Anterior cingulate cortex (tissue), 58 donors: ENCODE measurements at regions not wholly inside any gene's neighbourhood (a gene's known extent, or its start where the extent isn't known, plus 50 kb on each side); places are given as distances from the start of the nearest gene placed in this dataset.

Experiments
- DNase-seq, 58 donors: peaks; one replicate each; lab custom pipeline; 2025; lab: John Stamatoyannopoulos, UW

- no peak for DNase-seq
Measured at GRCh38 chr12:63321373-63321772, 170.4 kb upstream of the AVPR1A start.

- DNase-seq: no peak
Measured at GRCh38 chr12:63319936-63320633, 169.1 kb upstream of the AVPR1A start.

- peak in 2 of 58 donors; percentile 4 to 25 for DNase-seq
Measured at GRCh38 chr12:63319386-63319785, 168.4 kb upstream of the AVPR1A start.

- DNase-seq: no peak
Measured at GRCh38 chr12:63318933-63319332, 167.9 kb upstream of the AVPR1A start.

GRCh38 chr12:63318313-63318712, 167.3 kb upstream of the AVPR1A start:
- DNase-seq: no peak

- DNase-seq: no peak
Measured at GRCh38 chr12:63317880-63318279, 166.9 kb upstream of the AVPR1A start.

GRCh38 chr12:63317286-63317846, 166.4 kb upstream of the AVPR1A start:
- no peak for DNase-seq

GRCh38 chr12:63313139-63313538, 162.1 kb upstream of the AVPR1A start:
- no peak for DNase-seq

- DNase-seq: no peak
Measured at GRCh38 chr12:63308671-63309070, 157.7 kb upstream of the AVPR1A start.

GRCh38 chr12:63307849-63308248, 156.8 kb upstream of the AVPR1A start:
- DNase-seq: no peak

GRCh38 chr12:63305901-63306875, 155.2 kb upstream of the AVPR1A start:
- no peak for DNase-seq

- DNase-seq: no peak
Measured at GRCh38 chr12:63304887-63305316, 153.9 kb upstream of the AVPR1A start.

GRCh38 chr12:63302941-63303536, 152.0 kb upstream of the AVPR1A start:
- DNase-seq: no peak

GRCh38 chr12:63302269-63302940, 151.4 kb upstream of the AVPR1A start:
- DNase-seq: no peak

GRCh38 chr12:63301311-63301710, 150.3 kb upstream of the AVPR1A start:
- DNase-seq: no peak

- DNase-seq: no peak
Measured at GRCh38 chr12:63298386-63298930, 147.5 kb upstream of the AVPR1A start.

GRCh38 chr12:63294327-63294632, 143.3 kb upstream of the AVPR1A start:
- no peak for DNase-seq

GRCh38 chr12:63292471-63293221, 141.6 kb upstream of the AVPR1A start:
- no peak for DNase-seq
